GM23338 (cell line): ENCODE measurements at regions not wholly inside any gene's neighbourhood (a gene's known extent, or its start where the extent isn't known, plus 50 kb on each side); places are given as distances from the start of the nearest gene placed in this dataset.

Experiments used
- CREB1 ChIP-seq: fragments of 250-450 bp; sonication (Bioruptor Pico); IDR thresholded peaks from 2 replicates; pipeline ENCODE4 v1.5.0; 2020; ENCODE audit warnings: low read depth, mild to moderate bottlenecking, moderate library complexity
- JUNB ChIP-seq: IDR thresholded peaks from one replicate; pipeline ENCODE4 v1.6.1; 2016; ENCODE audit warnings: antibody characterized with exemption; ENCODE audit not compliant: unreplicated experiment
- TF ChIP-seq, protein P1 (sequence below): fragments of 250-450 bp; sonication (Bioruptor Pico); IDR thresholded peaks from 2 replicates; pipeline ENCODE4 v1.5.0; 2020; ENCODE audit warnings: mild to moderate bottlenecking, moderate library complexity
- TF ChIP-seq, protein P2 (sequence below): IDR thresholded peaks from one replicate; pipeline ENCODE4 v1.6.1; 2018; ENCODE audit warnings: antibody characterized with exemption; ENCODE audit not compliant: unreplicated experiment
- TF ChIP-seq, protein P3 (sequence below): IDR thresholded peaks from 2 replicates; pipeline ENCODE4 v1.6.1; 2016; ENCODE audit warnings: antibody characterized with exemption

DNA sequence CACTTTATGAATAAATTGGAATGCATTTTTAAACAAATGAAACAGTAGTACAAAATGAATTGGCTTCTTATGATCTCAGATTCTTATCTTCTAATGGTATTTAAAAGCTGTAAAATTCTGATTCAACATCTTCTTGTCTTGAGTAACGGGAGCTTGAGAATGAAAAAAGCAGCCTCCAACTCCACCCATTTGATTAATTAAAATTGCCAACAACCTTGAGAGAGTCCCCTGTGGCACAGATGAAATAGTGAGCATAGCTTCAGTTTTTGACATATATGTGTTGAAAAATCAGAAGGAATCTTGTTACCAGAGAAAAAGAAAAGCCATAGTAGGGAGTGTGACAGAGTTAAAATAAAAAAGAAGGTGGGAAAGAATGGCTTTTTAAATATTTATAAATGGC lies 1426.1 kb upstream of the CDH8 start (continued):
- TF ChIP-seq, protein P1, sequence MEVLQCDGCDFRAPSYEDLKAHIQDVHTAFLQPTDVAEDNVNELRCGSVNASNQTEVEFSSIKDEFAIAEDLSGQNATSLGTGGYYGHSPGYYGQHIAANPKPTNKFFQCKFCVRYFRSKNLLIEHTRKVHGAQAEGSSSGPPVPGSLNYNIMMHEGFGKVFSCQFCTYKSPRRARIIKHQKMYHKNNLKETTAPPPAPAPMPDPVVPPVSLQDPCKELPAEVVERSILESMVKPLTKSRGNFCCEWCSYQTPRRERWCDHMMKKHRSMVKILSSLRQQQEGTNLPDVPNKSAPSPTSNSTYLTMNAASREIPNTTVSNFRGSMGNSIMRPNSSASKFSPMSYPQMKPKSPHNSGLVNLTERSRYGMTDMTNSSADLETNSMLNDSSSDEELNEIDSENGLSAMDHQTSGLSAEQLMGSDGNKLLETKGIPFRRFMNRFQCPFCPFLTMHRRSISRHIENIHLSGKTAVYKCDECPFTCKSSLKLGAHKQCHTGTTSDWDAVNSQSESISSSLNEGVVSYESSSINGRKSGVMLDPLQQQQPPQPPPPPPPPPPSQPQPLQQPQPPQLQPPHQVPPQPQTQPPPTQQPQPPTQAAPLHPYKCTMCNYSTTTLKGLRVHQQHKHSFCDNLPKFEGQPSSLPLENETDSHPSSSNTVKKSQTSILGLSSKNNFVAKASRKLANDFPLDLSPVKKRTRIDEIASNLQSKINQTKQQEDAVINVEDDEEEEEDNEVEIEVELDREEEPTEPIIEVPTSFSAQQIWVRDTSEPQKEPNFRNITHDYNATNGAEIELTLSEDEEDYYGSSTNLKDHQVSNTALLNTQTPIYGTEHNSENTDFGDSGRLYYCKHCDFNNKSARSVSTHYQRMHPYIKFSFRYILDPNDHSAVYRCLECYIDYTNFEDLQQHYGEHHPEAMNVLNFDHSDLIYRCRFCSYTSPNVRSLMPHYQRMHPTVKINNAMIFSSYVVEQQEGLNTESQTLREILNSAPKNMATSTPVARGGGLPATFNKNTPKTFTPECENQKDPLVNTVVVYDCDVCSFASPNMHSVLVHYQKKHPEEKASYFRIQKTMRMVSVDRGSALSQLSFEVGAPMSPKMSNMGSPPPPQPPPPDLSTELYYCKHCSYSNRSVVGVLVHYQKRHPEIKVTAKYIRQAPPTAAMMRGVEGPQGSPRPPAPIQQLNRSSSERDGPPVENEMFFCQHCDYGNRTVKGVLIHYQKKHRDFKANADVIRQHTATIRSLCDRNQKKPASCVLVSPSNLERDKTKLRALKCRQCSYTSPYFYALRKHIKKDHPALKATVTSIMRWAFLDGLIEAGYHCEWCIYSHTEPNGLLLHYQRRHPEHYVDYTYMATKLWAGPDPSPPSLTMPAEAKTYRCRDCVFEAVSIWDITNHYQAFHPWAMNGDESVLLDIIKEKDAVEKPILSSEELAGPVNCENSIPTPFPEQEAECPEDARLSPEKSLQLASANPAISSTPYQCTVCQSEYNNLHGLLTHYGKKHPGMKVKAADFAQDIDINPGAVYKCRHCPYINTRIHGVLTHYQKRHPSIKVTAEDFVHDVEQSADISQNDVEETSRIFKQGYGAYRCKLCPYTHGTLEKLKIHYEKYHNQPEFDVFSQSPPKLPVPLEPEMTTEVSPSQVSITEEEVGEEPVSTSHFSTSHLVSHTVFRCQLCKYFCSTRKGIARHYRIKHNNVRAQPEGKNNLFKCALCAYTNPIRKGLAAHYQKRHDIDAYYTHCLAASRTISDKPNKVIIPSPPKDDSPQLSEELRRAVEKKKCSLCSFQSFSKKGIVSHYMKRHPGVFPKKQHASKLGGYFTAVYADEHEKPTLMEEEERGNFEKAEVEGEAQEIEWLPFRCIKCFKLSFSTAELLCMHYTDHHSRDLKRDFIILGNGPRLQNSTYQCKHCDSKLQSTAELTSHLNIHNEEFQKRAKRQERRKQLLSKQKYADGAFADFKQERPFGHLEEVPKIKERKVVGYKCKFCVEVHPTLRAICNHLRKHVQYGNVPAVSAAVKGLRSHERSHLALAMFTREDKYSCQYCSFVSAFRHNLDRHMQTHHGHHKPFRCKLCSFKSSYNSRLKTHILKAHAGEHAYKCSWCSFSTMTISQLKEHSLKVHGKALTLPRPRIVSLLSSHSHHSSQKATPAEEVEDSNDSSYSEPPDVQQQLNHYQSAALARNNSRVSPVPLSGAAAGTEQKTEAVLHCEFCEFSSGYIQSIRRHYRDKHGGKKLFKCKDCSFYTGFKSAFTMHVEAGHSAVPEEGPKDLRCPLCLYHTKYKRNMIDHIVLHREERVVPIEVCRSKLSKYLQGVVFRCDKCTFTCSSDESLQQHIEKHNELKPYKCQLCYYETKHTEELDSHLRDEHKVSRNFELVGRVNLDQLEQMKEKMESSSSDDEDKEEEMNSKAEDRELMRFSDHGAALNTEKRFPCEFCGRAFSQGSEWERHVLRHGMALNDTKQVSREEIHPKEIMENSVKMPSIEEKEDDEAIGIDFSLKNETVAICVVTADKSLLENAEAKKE = no peak
- no peak for TF ChIP-seq CREB1 (CRISPR knock-in tag)
- TF ChIP-seq JUNB = no peak
- TF ChIP-seq, protein P2, sequence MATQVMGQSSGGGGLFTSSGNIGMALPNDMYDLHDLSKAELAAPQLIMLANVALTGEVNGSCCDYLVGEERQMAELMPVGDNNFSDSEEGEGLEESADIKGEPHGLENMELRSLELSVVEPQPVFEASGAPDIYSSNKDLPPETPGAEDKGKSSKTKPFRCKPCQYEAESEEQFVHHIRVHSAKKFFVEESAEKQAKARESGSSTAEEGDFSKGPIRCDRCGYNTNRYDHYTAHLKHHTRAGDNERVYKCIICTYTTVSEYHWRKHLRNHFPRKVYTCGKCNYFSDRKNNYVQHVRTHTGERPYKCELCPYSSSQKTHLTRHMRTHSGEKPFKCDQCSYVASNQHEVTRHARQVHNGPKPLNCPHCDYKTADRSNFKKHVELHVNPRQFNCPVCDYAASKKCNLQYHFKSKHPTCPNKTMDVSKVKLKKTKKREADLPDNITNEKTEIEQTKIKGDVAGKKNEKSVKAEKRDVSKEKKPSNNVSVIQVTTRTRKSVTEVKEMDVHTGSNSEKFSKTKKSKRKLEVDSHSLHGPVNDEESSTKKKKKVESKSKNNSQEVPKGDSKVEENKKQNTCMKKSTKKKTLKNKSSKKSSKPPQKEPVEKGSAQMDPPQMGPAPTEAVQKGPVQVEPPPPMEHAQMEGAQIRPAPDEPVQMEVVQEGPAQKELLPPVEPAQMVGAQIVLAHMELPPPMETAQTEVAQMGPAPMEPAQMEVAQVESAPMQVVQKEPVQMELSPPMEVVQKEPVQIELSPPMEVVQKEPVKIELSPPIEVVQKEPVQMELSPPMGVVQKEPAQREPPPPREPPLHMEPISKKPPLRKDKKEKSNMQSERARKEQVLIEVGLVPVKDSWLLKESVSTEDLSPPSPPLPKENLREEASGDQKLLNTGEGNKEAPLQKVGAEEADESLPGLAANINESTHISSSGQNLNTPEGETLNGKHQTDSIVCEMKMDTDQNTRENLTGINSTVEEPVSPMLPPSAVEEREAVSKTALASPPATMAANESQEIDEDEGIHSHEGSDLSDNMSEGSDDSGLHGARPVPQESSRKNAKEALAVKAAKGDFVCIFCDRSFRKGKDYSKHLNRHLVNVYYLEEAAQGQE = no peak
- TF ChIP-seq, protein P3, sequence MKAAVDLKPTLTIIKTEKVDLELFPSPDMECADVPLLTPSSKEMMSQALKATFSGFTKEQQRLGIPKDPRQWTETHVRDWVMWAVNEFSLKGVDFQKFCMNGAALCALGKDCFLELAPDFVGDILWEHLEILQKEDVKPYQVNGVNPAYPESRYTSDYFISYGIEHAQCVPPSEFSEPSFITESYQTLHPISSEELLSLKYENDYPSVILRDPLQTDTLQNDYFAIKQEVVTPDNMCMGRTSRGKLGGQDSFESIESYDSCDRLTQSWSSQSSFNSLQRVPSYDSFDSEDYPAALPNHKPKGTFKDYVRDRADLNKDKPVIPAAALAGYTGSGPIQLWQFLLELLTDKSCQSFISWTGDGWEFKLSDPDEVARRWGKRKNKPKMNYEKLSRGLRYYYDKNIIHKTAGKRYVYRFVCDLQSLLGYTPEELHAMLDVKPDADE = no peak
